Urothelium cell line (cell line): ENCODE measurements at regions not wholly inside any gene's neighbourhood (a gene's known extent, or its start where the extent isn't known, plus 50 kb on each side); places are given as distances from the start of the nearest gene placed in this dataset.
A peak's percentile ranks its signal among the peaks of the same experiment; 100 is the strongest.

Source experiments
- DNase-seq: peaks from one replicate; pipeline ENCODE4 v3.0.0; 2011; ENCODE audit warnings: low spot score, mixed read lengths
- FAIRE-seq: peaks from 2 replicates; lab custom pipeline; 2011; peaks lifted over from hg19 to GRCh38; lab: Jason Lieb, UNC

DNA sequence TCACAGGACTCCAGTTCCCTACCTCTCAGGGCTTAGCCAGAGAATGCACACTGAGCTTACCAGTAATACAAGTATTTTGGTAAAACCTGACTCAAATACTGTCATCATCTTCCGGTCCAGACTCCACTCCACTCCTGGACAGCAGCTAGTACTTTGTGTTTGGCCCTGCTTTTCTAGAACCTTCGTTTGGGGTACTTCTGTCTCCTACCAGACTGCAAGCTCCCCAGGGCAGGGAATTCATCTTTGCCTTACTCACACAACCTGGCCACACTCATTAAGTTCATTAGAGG is 108.9 kb upstream of the CDC42EP3 start:
- FAIRE-seq: peak; percentile 20
- DNase-seq: no peak

DNA sequence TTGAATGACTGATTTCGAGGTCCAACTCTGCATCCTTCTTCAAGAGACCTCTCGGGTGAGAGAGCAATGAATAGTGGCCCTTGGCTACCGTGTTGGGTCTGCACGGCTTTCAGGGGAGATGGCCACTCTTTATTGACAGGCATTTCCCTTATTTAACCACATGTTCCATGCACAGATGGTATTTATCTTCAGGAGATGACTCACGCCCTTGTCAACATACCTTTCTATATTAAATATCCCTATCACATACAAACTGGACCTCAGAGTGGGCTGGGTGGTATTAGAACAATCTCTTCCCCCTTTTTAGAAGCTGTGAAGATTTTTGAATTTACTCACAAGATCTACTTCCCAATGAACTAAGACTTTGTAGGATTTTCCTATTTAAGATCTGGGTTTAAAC is 109.6 kb upstream of the CDC42EP3 start:
- peak; percentile 58 for DNase-seq

DNA sequence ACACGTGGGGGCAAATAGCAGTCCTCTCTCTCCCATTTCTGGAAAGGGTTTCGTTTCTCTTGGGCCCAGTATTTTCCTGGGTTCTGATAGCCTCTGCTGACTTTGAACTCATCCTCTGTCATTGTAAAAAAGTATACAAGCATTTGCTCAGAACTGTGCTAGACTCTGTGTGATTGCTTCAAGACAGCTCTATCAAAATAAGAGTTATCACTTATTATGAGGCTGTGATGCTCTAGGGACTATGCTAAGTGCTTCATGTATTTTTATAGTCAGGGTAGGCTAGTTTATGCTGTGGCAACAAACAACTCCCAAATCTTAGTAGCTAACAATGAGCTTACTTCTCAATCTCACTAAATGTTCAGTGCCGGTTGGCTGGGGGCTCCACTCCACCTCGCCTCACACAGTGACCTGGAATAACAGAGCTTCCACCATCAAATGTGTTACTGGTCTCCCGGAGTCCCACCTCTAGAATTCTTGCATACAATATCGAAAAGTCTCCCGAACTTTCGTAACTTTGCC is 110.8 kb upstream of the CDC42EP3 start:
- DNase-seq: no peak
- FAIRE-seq: no peak

More for the DNA sequence above, 109.6 kb upstream of the CDC42EP3 start:
- peak; percentile 62 for FAIRE-seq

DNA sequence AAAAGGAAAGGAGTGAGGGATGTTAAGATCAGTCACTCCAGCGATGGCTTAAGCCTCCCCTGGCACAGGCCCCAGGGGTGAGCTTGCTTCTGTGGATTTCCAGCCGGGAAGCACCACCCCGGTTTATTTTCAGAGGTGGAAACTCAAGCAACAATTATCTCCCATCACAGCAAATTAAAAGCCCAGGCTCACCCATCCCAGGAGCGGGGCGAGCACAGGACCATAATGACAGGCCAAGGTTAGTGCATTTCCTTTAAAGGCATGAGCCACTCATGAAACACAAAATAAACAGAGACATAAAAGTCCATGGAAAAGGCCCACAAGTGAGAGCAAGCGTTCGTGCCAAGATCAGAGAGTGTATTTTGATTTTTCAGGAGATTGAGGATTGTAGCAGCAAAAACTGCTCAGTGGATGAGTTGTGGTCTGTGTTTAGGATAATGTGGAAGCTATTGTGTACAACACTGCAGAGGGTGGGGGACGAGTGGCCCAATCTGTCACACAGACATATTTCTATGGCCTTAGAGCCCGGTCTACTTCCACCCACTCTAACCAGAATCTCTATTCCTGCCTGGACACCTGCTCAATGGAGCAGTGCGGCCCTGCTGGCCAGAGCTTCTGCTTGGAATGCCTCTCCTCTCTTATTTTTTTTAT is 111.4 kb upstream of the CDC42EP3 start:
- FAIRE-seq: peak; percentile 37
- DNase-seq: no peak

DNA sequence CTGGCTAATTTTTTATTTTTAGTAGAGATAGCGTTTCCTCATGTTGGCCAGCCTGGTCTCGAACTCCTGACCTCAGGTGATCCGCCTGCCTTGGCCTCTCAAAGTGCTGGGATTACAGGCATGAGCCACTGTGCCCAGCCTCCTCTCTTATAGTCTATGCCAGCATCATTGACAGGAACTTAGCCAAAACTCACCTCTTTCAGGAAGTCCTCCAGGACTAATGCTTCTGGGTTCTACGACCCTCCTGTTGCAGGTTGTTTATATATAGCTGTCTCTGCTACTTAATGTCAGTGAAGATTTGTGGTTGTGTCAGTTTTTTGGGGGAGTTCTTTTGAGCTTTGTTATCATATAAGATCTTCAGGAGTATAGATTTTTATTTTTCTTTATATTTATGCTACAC is 112.1 kb upstream of the CDC42EP3 start:
- FAIRE-seq: no peak
- no peak for DNase-seq

DNA sequence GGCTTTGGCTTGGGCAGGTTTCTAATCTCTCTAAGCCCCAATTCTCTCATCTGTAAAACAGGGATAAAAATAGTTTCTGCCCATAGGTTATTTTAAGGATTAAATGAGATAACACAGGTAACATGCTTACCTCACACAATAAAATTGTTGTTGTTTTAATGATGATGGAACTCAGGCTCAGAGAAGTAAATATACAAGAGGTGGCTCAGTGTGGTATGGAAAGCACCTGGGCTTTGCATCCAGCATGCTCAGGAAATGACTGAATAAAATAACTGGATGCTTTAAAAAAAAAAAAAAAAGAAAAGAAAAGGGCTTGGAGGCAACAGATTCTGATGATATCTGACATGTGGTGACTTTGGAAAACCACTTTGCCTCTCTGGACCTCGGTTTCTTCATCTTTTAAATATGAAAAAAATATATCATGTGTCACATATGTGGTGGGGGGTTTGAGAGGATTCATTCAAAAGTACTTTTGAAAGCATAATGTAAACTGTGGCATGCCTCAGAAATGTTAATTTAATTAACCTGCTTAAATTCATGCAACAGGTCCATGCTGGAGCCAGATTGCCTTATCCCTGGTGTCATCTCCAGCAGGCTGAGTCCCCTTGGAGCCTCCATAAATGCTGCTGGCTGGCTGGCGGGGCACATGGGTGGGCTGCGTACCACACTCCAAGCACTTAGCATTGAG is 112.8 kb upstream of the CDC42EP3 start:
- no peak for DNase-seq
- FAIRE-seq: no peak

DNA sequence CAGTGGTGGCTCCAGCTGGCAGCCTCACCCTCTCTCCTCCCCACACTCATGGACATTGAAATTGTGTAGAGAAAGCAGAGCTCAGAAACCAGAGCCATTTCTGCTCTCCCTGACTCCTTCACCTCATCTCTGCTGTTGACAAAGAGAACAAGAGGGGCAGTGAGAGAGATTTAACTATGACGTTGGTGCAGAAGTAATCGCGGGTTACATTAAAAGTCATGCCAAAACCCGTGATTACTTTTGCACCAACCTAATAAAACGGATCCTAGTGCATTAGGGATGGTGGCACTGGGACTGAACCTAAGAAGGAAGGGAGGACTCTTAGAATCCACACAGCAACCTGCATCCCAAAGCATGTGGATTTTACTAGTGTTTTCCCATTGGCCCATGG is 113.3 kb upstream of the CDC42EP3 start:
- FAIRE-seq (peak; percentile 27), DNase-seq (no peak)

DNA sequence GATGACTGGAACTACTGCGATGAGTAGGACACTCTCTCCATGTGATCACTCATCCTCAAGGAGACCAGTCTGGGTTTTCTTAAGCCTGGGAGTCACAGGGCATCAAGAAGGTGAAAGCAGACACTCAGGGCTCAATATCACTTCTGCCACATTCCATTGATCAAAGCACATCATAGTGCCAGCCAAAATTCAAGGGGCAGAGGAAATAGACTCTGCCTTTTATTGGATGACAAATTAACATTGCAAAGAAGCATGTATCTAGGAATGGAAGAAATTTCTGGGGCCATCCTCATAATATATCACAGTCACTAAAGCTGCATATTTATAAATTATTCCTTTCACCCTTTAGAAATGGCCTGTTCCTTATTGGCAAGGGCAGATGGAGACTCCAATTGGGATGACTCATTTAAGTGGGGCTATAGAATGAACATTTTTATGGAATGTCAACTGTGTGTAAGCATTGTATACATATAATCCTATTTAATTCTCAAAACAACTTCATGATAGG is 114.8 kb upstream of the CDC42EP3 start:
- DNase-seq: no peak
- FAIRE-seq: no peak

DNA sequence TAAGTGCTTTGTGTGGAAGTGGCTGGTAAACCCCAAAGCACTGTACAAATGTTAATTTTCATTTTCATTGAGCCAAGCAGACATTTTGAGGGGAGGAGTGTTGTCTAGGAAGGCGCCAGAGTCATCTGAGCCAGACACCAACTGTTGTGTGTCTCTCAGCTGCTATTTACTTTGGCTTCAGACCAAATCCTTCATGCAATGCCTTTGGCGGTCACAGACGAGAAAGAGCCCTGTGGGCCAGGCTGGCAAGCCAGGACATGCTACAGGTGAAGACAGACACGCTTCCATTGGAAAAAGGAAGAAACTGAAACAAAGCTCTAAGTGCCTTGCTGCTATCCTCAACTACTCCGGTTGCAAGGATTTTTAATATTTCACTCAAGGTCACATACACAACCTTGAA is 115.4 kb upstream of the CDC42EP3 start:
- DNase-seq (peak; percentile 81), FAIRE-seq (peak; percentile 69)

DNA sequence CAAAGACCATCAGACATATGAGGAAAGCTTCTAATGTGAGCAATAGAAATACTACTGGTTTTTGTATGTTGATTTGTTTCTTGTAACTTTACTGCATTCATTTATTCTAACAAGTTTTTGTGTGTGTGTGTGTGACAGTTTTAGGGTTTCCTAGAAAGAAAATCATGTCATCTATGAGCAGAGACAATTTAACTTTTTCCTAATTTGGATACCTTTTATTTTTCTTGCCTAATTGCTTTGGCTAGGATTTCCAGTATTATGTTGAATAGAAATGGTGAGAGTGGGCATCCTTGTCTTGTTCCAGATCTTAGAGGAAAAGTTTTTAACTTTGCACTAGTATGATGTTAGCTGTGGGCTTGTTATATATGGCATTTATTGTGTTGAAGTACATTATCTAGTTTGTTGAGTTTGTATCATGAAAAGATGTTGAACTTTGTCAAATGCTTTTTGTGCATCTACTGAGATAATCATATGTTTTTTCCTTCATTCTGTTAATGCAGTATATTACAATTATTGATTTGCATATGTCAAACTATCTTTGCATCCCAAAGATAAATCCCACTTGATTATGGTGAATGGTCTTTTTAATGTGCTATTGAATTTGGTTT is 117.3 kb upstream of the CDC42EP3 start:
- DNase-seq (no peak), FAIRE-seq (no peak)

DNA sequence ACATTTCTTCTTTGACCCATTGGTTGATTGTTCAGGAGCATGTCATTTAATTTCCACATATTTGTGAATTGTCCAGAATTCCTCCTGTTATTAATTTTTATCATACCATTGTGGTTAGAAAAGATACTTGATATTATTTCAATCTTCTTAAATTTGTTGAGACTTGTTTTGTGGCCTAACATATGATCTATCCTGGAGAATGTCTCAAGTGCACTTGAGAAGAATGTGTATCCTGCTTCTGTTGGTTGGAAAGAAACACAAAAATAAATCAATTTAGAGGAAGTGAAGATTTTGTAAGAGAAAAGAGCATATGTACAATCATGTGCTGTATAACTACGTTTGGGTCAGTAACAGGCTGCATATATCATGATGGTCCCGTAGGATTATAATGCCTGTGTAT is 118.6 kb upstream of the CDC42EP3 start:
- DNase-seq (no peak), FAIRE-seq (no peak)

DNA sequence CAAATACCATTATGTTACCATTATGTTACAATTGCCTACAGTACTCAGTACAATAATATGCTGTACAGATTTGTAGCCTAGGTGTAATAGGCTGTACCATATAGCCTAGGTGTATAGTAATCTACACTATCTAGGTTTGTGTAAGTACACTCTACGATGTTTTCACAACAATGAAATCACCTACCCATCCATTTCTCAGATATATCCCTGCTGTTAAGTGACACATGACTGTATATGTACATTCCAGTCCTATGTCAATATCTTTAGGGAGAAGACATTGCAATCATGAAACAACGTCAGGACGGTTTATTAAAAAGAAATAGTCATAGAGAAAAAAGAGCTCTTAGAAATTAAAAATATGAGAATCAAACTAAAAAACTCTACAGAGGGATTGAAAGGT is 119.0 kb upstream of the CDC42EP3 start:
- DNase-seq: no peak
- FAIRE-seq: peak; percentile 91

DNA sequence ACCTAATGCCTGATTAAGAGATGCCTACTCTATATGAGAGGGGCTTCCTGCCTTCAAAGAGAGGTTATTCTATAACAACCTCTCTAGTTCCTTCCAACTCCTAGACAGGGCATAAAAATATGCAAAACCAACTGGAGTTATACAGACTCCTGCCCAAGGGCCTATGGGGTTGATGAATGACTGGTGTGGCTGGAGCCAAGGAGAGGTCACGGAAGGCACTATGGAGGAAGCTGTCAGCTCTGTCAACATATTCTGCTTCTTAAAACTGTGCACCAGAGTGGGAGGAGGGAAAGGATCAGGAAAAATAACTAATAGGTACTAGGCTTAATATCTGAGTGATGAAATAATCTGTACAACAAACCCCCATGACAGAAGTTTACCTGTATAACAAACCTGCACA is 120.9 kb upstream of the CDC42EP3 start:
- DNase-seq (no peak), FAIRE-seq (no peak)

DNA sequence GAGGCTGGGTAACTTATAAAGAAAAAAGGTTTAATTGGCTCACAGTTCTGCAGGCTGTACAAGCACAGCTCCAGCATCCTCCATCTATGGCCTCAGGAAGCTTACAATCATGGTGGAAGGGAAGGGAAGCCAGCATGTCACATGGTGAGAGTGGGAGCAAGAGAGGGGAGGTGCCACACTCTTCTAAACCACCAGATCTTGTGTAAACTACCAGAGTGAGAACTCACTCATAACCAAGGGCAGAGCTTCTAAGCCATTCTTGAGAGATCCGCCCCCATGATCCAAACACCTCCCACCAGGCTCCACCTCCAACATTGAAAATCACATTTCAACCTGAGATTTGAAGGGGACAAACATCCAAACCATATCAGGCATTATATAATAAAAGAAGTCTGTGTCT is 121.6 kb upstream of the CDC42EP3 start:
- FAIRE-seq: peak; percentile 23

DNA sequence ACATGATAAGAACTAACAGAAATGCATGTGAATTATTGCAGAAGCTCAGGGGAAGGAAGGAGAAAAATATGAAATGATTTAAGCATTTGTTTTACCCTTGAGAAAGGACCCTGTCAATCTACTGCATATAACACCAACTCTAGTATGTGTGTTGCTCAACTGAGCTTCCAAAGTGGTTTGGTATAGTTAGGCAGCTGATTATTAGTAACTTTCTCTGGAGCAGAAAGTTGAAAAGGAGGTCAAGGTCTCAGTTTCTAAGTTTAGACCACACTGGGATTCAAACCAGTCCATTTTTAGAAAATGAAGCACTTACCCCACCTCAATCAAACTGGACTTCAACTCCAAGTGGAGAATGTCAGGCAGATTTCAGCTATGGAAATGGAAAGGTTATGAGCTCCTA is 123.3 kb upstream of the CDC42EP3 start:
- no peak for DNase-seq
- FAIRE-seq: no peak

More for the DNA sequence above, 121.6 kb upstream of the CDC42EP3 start:
- DNase-seq: no peak

DNA sequence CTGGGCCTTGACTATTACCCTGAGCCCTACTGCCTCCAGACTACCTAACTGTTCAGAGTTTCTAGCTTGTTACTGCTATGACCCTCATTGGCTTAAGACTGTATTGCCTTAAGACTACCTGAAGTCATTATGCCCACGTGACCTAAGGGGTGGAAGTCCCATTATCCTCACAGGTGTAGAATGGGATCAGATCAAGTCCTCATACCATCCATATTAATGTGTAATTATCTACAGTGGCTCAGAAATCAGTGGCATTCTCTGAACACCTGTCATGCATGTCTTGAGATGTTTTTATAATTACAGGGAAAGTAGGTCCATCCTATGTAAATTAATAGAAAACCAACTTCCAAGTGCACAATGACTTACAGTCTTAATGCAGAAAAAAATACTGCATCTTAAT is 124.0 kb upstream of the CDC42EP3 start:
- DNase-seq (no peak), FAIRE-seq (no peak)

DNA sequence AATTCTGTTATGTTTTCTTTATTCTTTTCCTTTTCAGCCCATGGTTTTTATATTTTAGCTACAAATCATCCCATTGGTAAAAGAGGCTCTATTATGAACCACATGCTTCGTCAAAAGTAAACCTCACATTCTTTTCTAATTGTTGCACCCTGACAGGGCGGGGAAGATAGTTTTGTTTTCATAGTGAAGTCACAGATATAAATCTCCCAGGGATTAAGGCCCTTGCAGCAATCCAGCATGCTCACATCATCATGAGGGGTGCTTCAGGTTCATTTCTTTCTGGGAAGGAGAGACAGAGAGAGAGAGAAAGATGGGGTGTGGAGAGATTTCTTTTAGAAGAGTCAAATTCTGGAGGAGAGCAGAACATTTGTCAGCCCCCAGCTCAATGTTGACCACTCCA is 124.5 kb upstream of the CDC42EP3 start:
- no peak for FAIRE-seq
- no peak for DNase-seq

DNA sequence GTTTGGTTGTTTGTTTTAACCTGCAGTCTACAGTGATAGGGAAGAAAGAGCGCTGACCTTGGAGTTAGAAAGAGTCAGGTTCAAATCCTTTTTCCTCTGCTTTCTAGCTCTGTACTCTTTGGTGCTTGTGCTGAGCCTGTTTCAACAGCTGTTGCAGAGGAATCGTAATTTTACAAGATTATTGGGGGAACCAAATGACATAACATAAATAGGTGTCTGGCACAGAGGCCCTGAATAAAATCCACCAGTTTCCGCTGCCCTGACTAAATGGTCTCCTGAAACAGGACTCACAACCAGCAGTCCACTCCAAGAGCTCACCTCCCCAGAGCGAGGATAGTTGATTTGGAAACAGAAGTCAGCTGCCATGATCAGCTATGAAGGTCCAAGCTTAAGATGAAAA is 125.0 kb upstream of the CDC42EP3 start:
- FAIRE-seq: no peak
- no peak for DNase-seq

DNA sequence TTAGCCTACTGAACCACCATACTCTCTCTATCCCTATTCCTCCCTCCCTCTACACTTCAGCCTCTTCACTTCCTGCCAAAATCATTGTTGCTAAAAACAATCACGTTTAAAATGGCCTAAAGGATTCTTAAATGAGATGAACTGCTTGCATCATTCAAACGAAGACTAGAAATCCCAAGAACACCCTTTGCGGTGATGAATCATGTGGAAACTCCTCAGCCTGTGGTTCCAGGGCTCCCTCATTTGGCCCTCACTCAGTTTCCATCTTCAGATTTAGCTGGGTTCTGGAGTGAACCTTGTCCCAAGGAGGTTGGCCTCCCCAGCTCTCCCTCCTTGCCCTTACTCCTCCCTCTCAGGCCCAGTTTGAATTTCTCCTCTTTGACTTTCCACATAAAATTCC is 125.6 kb upstream of the CDC42EP3 start:
- FAIRE-seq (no peak), DNase-seq (no peak)

DNA sequence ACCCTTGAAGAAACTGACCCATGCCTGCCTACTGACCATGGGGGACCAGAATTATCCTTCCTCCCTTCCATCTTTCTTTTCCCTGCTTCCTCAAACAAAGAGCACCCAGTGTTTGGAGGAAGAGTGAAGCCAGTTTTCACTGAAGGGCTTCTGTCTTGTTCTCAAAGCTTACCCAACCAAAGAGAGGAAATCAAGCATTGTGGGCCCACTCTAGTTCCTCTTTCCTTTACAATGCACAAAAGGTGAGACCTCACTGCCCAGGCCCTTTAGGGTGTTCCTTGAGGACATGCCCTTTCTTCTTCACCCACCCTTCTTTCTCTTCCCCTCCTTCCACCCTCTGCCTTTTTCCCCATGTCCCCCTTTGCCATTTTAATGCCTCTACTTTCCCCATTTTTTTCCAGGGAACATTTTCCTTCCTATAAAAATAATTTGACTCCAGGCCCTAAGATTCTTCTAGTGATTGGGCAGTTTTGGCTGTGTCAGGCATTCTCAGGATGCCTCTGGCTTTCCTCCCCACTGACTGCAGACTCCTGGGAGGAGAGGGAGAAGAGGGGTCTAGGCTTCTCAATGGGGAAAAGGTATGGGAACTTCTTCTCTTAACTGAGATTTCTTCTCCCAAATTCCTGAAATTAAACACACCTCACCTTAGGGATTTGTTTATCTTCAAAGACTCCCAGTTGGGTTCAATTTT is 126.6 kb upstream of the RMDN2 start:
- FAIRE-seq: no peak
- DNase-seq: no peak

DNA sequence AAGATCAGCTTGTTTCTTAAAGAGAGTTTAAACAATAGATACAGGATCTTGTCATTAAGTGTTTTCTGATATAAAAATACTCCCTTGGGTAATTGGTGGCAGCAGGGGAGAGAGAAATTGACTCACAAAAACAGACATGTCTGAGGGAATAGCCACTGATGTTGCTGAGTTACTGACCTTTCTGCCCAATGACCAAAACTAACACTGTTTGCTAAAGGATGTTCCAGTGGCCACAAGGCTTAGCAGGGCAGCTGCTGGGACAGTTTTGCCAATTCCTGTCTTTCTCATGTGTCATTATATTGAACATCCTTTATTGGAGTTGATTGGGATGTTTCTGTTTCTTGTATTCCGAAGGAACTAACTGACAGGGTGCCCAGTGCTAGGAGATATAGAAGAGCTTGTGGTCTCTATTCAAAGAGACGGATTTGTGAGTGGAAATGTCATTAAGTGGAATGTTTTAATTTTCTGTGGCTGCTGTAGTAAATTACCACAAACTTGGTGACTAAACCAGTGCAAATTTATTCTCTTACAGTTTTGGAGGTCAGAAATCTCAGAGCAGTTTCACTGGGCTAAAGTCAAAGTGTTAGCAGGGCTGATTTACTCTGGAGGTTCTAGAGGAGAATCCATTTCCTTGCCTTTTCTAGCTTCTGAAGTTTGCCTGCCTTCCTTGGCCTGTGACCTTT is 124.8 kb upstream of the RMDN2 start:
- no peak for DNase-seq
- FAIRE-seq: no peak
